GM12892 (cell line): ENCODE measurements at regions not wholly inside any gene's neighbourhood (a gene's known extent, or its start where the extent isn't known, plus 50 kb on each side); places are given as distances from the start of the nearest gene placed in this dataset.

Source experiments
- POLR2A ChIP-seq: IDR thresholded peaks from 2 replicates; pipeline ENCODE4 v1.6.1; 2011; ENCODE audit warnings: low read depth, low read length, control low read depth
- POLR2AphosphoS5 ChIP-seq: IDR thresholded peaks from 2 replicates; pipeline ENCODE4 v1.6.1; 2011; ENCODE audit warnings: low read depth, low read length, control low read depth

- TF ChIP-seq POLR2A (no peak), POLR2AphosphoS5 (no peak)
Observed at GRCh38 chr9:10686943-10687342, 74.1 kb upstream of the PTPRD start.
